ENCODE measurements at regions not wholly inside any gene's neighbourhood (a gene's known extent, or its start where the extent isn't known, plus 50 kb on each side); places are given as distances from the start of the nearest gene placed in this dataset.
"Not testable (repeated sequence)": the region's sequence is repeated elsewhere in the genome, so short reads cannot be mapped to it uniquely, and the experiment has no call there.

- no peak for DNase-seq (ENCODE audit: low spot score)
Observed at GRCh38 chr18:68234131-68234530, 480.8 kb downstream of the TMX3 start.

DNA sequence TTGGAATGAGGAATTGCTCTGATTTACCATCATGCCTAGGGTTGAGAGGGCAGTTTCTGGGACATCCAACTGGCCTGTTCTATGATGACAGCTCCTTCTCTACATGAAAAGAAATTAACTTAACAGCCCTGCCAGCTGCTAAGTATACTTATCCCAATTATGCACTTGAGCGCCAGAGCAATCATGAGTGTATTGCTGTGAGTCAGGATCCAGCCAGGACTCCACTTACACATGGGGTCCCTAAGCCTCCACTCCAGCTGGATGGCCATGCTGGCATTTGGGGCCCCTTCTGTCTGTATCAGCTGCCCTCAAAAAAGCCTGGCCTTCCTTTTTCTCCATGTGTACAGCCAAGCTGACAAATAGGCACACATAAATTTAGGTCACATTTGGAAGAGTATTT, 481.9 kb downstream of the TMX3 start:
- no peak for DNase-seq (ENCODE audit: low spot score)

GRCh38 chr18:68229351-68229750, 485.6 kb downstream of the TMX3 start:
- DNase-seq (ENCODE audit: low spot score) = no peak

DNA sequence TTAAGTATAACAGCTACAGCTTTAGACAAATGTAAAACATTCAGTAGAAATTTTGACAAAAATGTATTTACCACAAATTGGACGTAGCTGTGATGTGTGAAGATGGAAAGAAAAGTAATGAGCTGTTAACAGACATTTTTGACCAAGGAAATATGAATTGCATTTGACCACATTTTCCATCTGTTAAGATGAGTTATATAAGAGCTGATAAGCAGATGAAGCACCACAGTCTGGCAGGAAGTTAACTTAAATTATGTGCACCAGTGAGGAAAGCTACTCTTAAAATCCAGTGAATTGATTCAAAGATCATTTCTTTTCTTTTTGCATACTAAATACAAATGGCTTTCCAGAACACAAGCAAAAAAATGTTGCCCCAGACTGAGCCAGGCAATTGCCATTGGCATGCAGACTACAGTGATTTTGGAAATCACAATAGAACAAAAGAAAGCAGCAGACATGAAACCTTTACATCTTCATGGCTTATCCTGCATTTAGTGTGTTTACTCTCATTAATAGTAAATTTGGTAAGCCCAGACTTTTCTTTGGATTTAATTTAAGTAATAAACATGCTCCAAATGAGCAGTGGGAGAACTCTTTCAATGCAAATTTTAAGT, 493.7 kb downstream of the TMX3 start:
- no peak for DNase-seq (ENCODE audit: low spot score)

DNA sequence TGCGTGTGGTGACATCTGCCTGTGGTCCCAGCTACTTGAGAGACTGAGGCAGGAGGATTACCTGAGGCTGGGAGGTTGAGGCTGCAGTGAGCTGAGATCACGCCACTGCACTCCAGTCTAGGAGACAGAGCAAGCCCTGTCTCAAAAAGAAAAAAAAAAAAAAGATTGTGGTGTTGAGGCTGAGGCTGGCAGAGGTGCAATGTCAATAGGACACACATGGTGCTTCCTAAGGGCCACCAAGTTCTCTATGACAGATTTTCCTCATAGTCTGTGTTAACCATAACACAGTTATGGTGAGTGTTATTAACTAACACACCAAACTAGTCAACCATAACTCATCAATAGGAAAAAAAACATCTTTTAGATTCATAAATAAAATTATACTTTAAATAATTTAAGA, 494.4 kb downstream of the TMX3 start:
- DNase-seq (ENCODE audit: low spot score) = no peak

DNA sequence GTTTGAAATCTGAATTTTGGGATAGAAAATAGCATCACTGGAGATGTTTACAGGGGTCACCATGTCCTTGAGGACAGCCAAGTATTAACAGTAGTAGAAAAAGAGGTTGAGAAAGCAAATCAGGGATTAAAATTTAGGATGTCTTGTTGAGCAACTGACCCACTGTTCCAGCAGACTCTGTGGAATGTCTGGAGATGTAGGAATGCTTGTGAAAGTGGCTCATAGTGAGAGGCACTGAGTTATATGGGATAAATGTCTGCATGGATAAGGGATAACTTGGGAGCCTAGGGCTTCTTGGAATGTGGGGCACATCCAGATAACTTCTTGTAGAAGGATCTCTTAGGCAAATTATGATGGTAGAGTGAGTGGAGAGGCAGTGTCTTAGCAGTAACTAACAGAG, 495.0 kb downstream of the TMX3 start:
- no peak for DNase-seq (ENCODE audit: low spot score)

- no peak for DNase-seq (ENCODE audit: low spot score)
Observed at GRCh38 chr18:68219274-68219673, 495.6 kb downstream of the TMX3 start.

GRCh38 chr18:68215931-68216330, 499.0 kb downstream of the TMX3 start:
- DNase-seq (ENCODE audit: low spot score) = no peak

GRCh38 chr18:68186039-68186438, 528.9 kb downstream of the TMX3 start:
- no peak for DNase-seq (ENCODE audit: low spot score)

GRCh38 chr18:68181956-68182355, 533.0 kb downstream of the TMX3 start:
- no peak for DNase-seq (ENCODE audit: low spot score)

DNA sequence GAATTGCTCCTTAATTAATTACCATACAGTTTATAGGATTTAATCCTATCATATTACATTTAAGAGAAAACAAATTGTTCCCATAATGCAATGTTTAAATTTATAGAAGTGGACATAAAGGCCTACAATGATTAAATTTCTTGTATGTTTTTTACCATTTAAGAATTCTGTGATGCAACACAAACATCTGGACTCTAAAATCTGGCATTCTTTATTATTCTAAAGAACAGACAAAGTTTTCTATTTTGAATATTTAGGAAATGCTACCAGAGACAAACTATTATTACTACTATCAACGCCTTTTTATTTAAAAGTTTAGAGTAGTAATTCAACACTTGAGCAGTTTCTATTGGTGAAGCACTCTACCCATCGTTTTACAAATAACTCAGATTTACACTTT, 535.1 kb downstream of the TMX3 start:
- DNase-seq (ENCODE audit: low spot score) = no peak

DNA sequence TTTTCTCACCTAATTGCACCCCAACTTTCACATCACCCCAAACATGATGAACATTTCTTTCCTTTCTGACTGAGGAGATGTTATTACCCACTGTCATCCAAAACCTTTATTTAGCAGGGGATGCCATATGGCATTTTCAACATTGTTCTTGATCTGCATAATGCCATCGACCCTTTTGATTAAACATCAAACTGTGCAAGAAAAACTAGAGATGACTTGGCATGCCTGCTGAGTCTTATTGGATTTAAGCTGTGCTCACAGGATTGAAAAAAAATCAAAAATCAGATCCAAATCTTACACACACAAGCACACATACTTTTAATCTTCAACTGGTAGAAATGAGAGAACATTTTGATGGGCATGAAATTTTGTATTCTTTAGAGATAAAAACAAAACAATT, 536.0 kb downstream of the TMX3 start:
- no peak for DNase-seq (ENCODE audit: low spot score)

DNA sequence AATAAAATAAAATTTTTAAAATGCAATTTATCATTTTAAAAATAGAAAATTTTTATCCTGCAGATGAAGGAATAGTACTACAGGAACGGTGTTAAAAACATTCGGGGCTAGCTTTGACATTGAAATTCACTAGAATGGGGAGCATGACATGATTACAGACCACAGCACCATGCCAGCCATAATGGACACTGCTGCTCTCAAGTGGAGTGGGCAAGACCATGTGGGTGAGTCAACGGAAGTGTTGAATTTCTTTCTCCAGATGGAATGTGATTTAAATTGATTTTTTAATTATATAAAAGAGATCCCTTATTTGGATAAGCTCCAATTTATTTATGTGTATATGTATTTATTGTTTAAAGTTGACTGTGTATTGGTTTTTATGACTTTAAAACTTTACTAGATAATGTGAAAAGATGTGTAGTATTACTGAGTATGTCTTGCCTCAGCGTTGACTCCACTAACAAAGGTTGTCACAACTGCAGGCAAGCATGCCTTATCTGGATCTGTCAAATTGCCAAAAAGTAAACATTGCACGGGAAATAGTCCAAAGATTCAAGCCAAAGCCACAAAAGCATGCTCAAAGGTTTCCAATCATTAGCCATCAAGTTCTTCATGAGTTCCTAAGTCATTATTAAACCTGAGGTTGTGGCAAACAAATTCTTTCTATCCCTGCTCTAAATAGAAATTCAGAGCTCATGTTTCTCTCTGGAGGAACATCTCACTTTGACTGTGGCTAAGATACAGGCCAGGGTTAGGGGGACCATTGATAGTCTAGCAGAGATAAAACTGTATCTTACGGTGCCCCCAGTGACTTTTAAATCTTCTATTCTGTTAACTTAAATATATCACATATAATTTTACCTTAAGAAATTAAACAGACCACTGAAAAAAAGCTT, 536.9 kb downstream of the TMX3 start:
- peak; percentile 93 for DNase-seq (ENCODE audit: low spot score)

DNA sequence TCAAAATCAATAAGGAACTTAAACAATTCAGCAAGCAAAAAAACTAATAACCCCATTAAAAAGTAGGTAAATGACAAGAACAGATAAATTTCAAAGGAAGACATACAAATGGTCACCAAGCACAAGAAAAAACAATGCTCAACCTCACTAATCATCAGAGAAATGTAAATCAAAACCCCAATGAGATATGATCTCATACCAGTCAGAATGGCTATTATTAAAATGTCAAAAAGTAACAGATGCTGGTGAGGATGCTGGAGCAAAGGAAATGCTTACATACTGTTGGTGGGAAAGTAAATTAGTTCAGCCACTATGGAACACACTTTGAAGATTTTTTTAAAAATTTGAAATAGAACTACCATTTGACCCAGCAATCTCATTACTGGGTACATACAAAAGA, 538.0 kb downstream of the TMX3 start:
- no peak for DNase-seq (ENCODE audit: low spot score)

DNA sequence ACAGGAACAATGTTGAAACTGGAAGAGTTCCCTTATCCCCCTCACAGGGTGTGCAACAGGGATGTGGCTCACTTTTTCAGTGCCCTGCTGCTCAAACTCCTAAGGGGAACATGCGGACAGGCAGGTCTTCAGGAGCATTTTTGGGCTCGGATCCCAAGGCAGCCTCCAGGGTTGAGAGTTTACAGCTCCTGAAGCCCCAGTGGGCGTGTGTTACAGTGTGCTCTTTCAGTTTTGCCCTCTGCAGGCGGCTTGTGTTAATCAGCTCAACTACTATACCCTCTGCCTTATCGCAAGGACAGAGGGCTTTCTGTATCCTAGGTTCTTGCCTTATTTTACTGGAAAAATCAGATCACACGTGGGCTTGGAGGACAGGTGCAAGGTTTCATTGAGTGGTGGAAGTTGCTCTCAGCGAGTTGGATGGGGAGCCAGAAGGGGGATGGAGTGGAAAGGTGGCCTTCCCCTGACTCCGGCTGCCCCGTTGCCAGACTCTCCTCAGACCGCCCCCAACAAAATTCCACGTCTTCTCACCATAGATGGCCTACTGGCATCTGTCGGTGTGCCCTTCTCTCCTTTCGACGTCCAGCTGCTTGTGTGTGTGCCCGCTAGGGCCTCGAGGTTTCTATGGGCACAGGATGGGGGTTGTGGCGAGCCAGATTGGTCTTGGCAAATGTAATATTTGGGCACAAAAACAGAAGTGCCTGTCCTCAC, 541.9 kb downstream of the TMX3 start:
- no peak for DNase-seq (ENCODE audit: low spot score)

DNA sequence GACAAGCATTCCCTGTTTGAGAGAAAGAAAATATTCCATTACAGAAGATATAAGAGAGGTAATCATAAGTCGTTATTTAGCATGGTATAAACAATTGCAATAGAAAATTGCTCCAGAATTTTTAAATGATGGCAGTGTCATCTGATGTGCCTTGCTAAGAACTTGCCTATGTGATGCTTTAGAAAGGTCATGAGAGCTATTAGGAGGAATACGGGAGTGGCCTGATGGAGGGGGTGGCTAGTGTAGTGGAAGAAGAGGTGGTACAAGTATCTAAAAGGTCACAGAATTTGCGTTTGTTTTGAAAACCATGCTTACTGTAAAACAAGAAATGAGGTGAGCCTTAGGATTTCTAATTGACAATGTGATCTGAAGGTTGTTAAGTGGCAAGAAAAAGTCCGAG, 550.0 kb downstream of the TMX3 start:
- DNase-seq (ENCODE audit: low spot score) = no peak

DNA sequence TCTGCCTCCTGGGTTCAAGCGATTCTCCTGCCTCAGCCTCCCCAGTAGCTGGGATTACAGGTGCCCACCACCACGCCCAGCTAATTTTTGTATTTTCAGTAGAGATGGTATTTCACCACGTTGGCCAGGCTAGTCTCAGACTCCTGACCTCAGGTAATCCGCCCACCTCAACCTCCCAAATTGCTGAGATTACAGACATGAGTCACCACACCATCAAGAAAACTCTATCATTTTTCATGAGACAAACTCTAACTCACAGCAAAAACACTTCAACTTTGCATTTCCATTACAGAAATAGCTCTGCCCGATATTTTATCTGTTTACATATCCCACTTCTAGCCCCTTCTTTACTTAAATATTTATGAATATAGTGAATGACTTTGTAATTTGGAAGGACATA, 561.1 kb downstream of the TMX3 start:
- not testable (repeated sequence) for DNase-seq (ENCODE audit: low spot score)

- DNase-seq (ENCODE audit: low spot score) = no peak
Observed at GRCh38 chr18:68152770-68153169, 562.1 kb downstream of the TMX3 start.

- no peak for DNase-seq (ENCODE audit: low spot score)
Observed at GRCh38 chr18:68150961-68151360, 563.9 kb downstream of the TMX3 start.

- peak; percentile 36 for DNase-seq (ENCODE audit: low spot score)
Observed at GRCh38 chr18:68148863-68149262, 566.0 kb downstream of the TMX3 start.

DNA sequence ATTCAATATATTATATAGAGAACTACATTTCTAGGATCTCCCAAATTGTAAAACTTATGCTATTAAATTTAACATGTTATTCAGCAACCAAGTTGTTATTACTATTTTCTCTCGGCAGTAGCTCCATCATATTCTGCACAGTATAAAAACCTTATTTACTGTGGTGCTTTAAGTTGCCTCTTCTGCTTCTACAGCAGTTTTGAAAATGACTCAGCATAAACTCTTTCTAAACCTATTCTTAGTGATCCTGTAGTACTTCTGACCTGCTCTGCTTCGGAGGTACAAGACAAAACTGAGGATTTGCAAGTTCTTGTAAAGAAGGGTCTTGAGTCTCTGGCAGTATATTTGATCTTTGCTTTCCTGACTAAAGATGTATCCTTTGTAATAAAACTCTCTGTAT, 567.2 kb downstream of the TMX3 start:
- peak; percentile 28 for DNase-seq (ENCODE audit: low spot score)

DNA sequence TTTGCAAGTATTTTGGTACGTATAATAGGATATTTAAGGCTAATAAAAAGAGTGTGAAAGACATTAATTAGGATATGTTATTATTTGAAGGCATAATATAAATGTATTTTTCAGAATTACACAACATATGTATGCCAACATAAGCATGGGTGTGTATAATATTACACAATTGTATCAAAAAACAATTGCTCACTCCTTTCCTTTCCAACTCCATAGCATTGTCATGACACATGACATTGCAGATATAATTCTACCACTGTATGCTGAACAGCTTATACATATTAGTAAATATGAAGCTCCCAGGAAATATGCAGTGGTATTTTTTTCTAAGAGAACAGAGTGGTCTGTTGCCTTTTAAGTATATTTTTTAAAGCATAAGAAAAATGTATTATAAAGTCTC, 593.1 kb downstream of the TMX3 start:
- DNase-seq (ENCODE audit: low spot score) = no peak

DNA sequence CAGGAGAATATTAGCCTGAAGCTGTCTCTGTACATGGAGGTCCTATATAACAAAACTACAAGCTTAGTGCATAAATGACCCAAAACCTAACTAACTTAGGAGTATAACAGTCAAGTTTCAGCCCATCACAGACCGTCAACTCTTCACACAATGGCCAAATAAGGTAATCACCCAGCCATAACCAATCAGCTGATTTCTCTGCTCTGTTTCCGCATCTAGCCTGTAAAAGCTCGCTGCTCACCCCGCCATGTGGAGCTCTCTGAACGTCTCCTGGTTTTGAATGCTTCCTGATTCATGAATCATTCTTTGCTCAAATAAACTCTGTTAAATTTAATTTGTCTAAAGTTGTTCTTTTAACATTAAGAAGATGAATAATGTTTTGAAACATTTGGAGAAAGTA, 593.6 kb downstream of the TMX3 start:
- no peak for DNase-seq (ENCODE audit: low spot score)

Measured in H4 (cell line).